ENCODE measurements at regions not wholly inside any gene's neighbourhood (a gene's known extent, or its start where the extent isn't known, plus 50 kb on each side); places are given as distances from the start of the nearest gene placed in this dataset.

- intact Hi-C loops (cut with DNase I), result no loop called here
- DNase-seq (ENCODE audit: extremely low spot score in 2 of 2), result no peak
- no peak overlapping the region for H3K4me3 ChIP-seq
- H3K36me3 ChIP-seq, result no peaks in the 10 kb centered on the region
- no peaks in the 10 kb centered on the region for H3K4me1 ChIP-seq
- H3K27ac ChIP-seq, result no peak overlapping the region
- TF ChIP-seq, protein P1, sequence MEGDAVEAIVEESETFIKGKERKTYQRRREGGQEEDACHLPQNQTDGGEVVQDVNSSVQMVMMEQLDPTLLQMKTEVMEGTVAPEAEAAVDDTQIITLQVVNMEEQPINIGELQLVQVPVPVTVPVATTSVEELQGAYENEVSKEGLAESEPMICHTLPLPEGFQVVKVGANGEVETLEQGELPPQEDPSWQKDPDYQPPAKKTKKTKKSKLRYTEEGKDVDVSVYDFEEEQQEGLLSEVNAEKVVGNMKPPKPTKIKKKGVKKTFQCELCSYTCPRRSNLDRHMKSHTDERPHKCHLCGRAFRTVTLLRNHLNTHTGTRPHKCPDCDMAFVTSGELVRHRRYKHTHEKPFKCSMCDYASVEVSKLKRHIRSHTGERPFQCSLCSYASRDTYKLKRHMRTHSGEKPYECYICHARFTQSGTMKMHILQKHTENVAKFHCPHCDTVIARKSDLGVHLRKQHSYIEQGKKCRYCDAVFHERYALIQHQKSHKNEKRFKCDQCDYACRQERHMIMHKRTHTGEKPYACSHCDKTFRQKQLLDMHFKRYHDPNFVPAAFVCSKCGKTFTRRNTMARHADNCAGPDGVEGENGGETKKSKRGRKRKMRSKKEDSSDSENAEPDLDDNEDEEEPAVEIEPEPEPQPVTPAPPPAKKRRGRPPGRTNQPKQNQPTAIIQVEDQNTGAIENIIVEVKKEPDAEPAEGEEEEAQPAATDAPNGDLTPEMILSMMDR (IDR thresholded peaks at IDR 0.05), result no peak
- no peaks in the 10 kb centered on the region for H3K27me3 ChIP-seq
- H3K9me3 ChIP-seq, result no peaks in the 10 kb centered on the region
Measured at GRCh38 chr1:87840767-87841166, 512.1 kb downstream of the LMO4 start.

DNA sequence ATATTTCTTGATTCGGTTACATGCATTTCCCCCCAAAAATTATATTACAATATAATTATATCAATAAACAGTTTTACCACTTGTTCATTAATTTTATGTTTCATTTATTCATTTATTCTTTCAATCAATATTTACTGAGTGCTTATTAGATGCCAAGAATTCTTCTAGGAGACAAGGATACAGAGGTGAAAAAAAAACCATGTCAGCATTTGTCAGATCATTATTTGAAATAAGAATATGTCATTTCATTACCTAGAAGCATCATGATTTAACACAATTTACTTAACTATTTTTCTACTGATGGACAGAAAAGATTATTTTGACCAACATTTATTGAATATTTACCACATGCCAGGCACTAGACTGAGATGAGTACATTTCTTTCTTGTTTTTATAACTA, 512.7 kb downstream of the LMO4 start:
- H3K4me3 ChIP-seq, result no peak overlapping the region
- no peaks in the 10 kb centered on the region for H3K27me3 ChIP-seq
- TF ChIP-seq, protein P1 (IDR thresholded peaks at IDR 0.05), result no peak
- TF ChIP-seq POLR2AphosphoS5 (IDR thresholded peaks at IDR 0.05; ENCODE audit: insufficient read depth in 1 of 2, low read depth in 1 of 2) (no peak), POLR2A (IDR thresholded peaks at IDR 0.05) (no peak)
- intact Hi-C loops (cut with DNase I), result no loop called here
- H3K27ac ChIP-seq, result no peak overlapping the region
- H3K36me3 ChIP-seq, result no peaks in the 10 kb centered on the region
- H3K9me3 ChIP-seq, result no peaks in the 10 kb centered on the region
- H3K4me1 ChIP-seq, result no peaks in the 10 kb centered on the region
- no peak for DNase-seq (ENCODE audit: extremely low spot score in 2 of 2)

- Histone ChIP-seq H3K4me3 (no peak overlapping the region), H3K36me3 (no peaks in the 10 kb centered on the region), H3K9me3 (no peaks in the 10 kb centered on the region), H3K27ac (no peak overlapping the region), H3K27me3 (no peaks in the 10 kb centered on the region), H3K4me1 (no peaks in the 10 kb centered on the region)
- TF ChIP-seq POLR2A (IDR thresholded peaks at IDR 0.05), result no peak
- no peak for TF ChIP-seq POLR2AphosphoS5 (IDR thresholded peaks at IDR 0.05; ENCODE audit: insufficient read depth in 1 of 2, low read depth in 1 of 2)
- TF ChIP-seq, protein P1 (IDR thresholded peaks at IDR 0.05), result no peak
- intact Hi-C loops (cut with DNase I), result no loop called here
- no peak for DNase-seq (ENCODE audit: extremely low spot score in 2 of 2)
Measured at GRCh38 chr1:87842156-87842555, 513.5 kb downstream of the LMO4 start.

- intact Hi-C loops (cut with DNase I), result no loop called here
- TF ChIP-seq, protein P1 (IDR thresholded peaks at IDR 0.05), result no peak
- TF ChIP-seq POLR2AphosphoS5 (IDR thresholded peaks at IDR 0.05; ENCODE audit: insufficient read depth in 1 of 2, low read depth in 1 of 2), result no peak
- TF ChIP-seq POLR2A (IDR thresholded peaks at IDR 0.05), result no peak
- no peak overlapping the region for H3K27ac ChIP-seq
- H3K9me3 ChIP-seq, result no peaks in the 10 kb centered on the region
- H3K36me3 ChIP-seq, result no peaks in the 10 kb centered on the region
- no peaks in the 10 kb centered on the region for H3K27me3 ChIP-seq
- no peaks in the 10 kb centered on the region for H3K4me1 ChIP-seq
- no peak overlapping the region for H3K4me3 ChIP-seq
- no peak for DNase-seq (ENCODE audit: extremely low spot score in 2 of 2)
Measured at GRCh38 chr1:87844251-87844650, 515.6 kb downstream of the LMO4 start.

GRCh38 chr1:87851490-87851889, 522.8 kb downstream of the LMO4 start:
- Histone ChIP-seq H3K4me3 (no peak overlapping the region), H3K27ac (no peak overlapping the region), H3K9me3 (no peaks in the 10 kb centered on the region), H3K4me1 (no peaks in the 10 kb centered on the region), H3K36me3 (no peaks in the 10 kb centered on the region), H3K27me3 (no peaks in the 10 kb centered on the region)
- intact Hi-C loops (cut with DNase I), result no loop called here
- TF ChIP-seq, protein P1 (IDR thresholded peaks at IDR 0.05), result no peak
- TF ChIP-seq POLR2AphosphoS5 (IDR thresholded peaks at IDR 0.05; ENCODE audit: insufficient read depth in 1 of 2, low read depth in 1 of 2), result no peak
- TF ChIP-seq POLR2A (IDR thresholded peaks at IDR 0.05), result no peak
- DNase-seq (ENCODE audit: extremely low spot score in 2 of 2), result no peak
